H1 (cell line): ENCODE measurements at regions not wholly inside any gene's neighbourhood (a gene's known extent, or its start where the extent isn't known, plus 50 kb on each side); places are given as distances from the start of the nearest gene placed in this dataset.

Source experiments
- CTCF ChIA-PET: fragments of 300-600 bp; sonication (Branson Sonifier 250); formaldehyde crosslinking; loops from one replicate; lab custom pipeline; 2021; ENCODE audit not compliant: partially characterized antibody; lab: Charles Lee
- POLR2A ChIA-PET: fragments of 300-600 bp; sonication (Branson Sonifier 250); formaldehyde crosslinking; loops from one replicate; lab custom pipeline; 2021; ENCODE audit warnings: inconsistent platforms; ENCODE audit not compliant: partially characterized antibody; lab: Charles Lee
- DNase-seq, 2 experiments: peaks; one replicate each; pipeline versions ENCODE4 v3.0.0 to v3.0.0-alpha.2; 2010 to 2022; ENCODE audit warnings: low spot score in 2 of 2, low read depth in 1 of 2, mixed read lengths in 1 of 2
- FAIRE-seq: peaks from 2 replicates; lab custom pipeline; 2011; peaks lifted over from hg19 to GRCh38; lab: Jason Lieb, UNC
- H2AFZ ChIP-seq: 2 replicates; pipeline ENCODE4 v1.8.1; 2012; ENCODE audit warnings: low read length, inconsistent platforms
- H2AK5ac ChIP-seq: 2 replicates; pipeline ENCODE4 v1.6.1; 2013; ENCODE audit warnings: low read depth, low read length
- H2BK120ac ChIP-seq: replicated peaks from 2 replicates; pipeline ENCODE3; 2013; ENCODE audit warnings: low read depth, low read length, inconsistent platforms
- H2BK12ac ChIP-seq: 2 replicates; pipeline ENCODE4 v1.6.1; 2013; ENCODE audit warnings: low read depth, low read length
- H2BK15ac ChIP-seq: 2 replicates; pipeline ENCODE4 v1.6.1; 2013; ENCODE audit warnings: low read length
- H2BK20ac ChIP-seq: 2 replicates; pipeline ENCODE4 v1.6.1; 2013; ENCODE audit warnings: low read length
- H2BK5ac ChIP-seq: 2 replicates; pipeline ENCODE4 v1.6.1; 2013; ENCODE audit warnings: low read depth, low read length
- H3K14ac ChIP-seq: 2 replicates; pipeline ENCODE4 v1.6.1; 2013; ENCODE audit warnings: inconsistent platforms; ENCODE audit not compliant: insufficient read length
- H3K18ac ChIP-seq: 2 replicates; pipeline ENCODE4 v1.6.1; 2013; ENCODE audit warnings: low read length; ENCODE audit errors: extremely low read depth
- H3K23ac ChIP-seq: 2 replicates; pipeline ENCODE4 v1.6.1; 2013; ENCODE audit warnings: inconsistent platforms; ENCODE audit not compliant: insufficient read length
- H3K23me2 ChIP-seq: 2 replicates; pipeline ENCODE4 v1.6.1; 2013; ENCODE audit warnings: low read depth, low read length
- H3K27ac ChIP-seq: 2 replicates; pipeline ENCODE4 v1.6.1; 2011; ENCODE audit warnings: low read depth, low read length, inconsistent platforms
- H3K27me3 ChIP-seq, 4 experiments: replicated peaks in 1 of 4; 1 replicate in 1 of 4; 2 replicates in 3 of 4; pipeline versions ENCODE4 v1.6.1 to v1.8.1; 2011 to 2013; ENCODE audit warnings: low read length in 3 of 4, mild to moderate bottlenecking in 3 of 4, inconsistent platforms in 2 of 4, mixed read lengths in 2 of 4, moderate library complexity in 1 of 4; ENCODE audit not compliant: control insufficient read depth in 3 of 4, insufficient read depth in 3 of 4; ENCODE audit errors: extremely low read depth in 1 of 4
- H3K36me3 ChIP-seq, 4 experiments: 2 replicates each; pipeline versions ENCODE4 v1.6.1 to v1.8.1; 2011 to 2013; ENCODE audit warnings: mild to moderate bottlenecking in 4 of 4, low read length in 3 of 4, moderate library complexity in 2 of 4, control low read depth in 1 of 4, inconsistent platforms in 1 of 4; ENCODE audit not compliant: insufficient read depth in 4 of 4, control insufficient read depth in 2 of 4
- H3K4ac ChIP-seq: replicated peaks from 2 replicates; pipeline ENCODE3; 2013; ENCODE audit warnings: low read length, low read depth, mixed read lengths, inconsistent platforms; ENCODE audit not compliant: insufficient read length
- H3K4me1 ChIP-seq, 4 experiments: replicated peaks in 1 of 4; 1 replicate in 1 of 4; 2 replicates in 3 of 4; pipeline versions ENCODE4 v1.6.1 to v1.8.1; 2011 to 2013; ENCODE audit warnings: low read length in 3 of 4, inconsistent platforms in 2 of 4, mixed read lengths in 1 of 4; ENCODE audit not compliant: insufficient read depth in 4 of 4, control insufficient read depth in 3 of 4
- H3K4me2 ChIP-seq, 2 experiments: 2 replicates each; pipeline versions ENCODE4 v1.6.1 to v1.8.1; 2011 to 2013; ENCODE audit warnings: low read depth in 2 of 2, low read length in 2 of 2, control low read depth in 1 of 2, inconsistent platforms in 1 of 2, mild to moderate bottlenecking in 1 of 2; ENCODE audit not compliant: insufficient read depth in 1 of 2
- H3K4me3 ChIP-seq, 4 experiments: fragments of 200-600, 300-600 bp in 1 of 4; sonication (generic), shearing (Covaris generic), sonication (Bioruptor Twin) in 1 of 4; 2 replicates each; pipeline versions ENCODE4 v1.5.1 to v1.8.1; 2011 to 2016; ENCODE audit warnings: low read length in 4 of 4, low read depth in 3 of 4, control low read depth in 2 of 4, inconsistent platforms in 2 of 4, mild to moderate bottlenecking in 2 of 4, mixed read lengths in 1 of 4, moderate library complexity in 1 of 4; ENCODE audit not compliant: insufficient read depth in 2 of 4; ENCODE audit errors: extremely low read depth in 1 of 4
- H3K56ac ChIP-seq: replicated peaks from 2 replicates; pipeline ENCODE3; 2013; ENCODE audit warnings: low read depth, mild to moderate bottlenecking, mixed read lengths, low read length, inconsistent platforms; ENCODE audit not compliant: insufficient read length
- H3K79me1 ChIP-seq: 2 replicates; pipeline ENCODE4 v1.6.1; 2013; ENCODE audit warnings: low read depth, low read length, control low read depth
- H3K79me2 ChIP-seq, 2 experiments: 2 replicates each; pipeline versions ENCODE4 v1.6.1 to v1.8.1; 2012 to 2013; ENCODE audit warnings: low read length in 2 of 2, mild to moderate bottlenecking in 2 of 2, inconsistent platforms in 1 of 2; ENCODE audit not compliant: insufficient read depth in 2 of 2, control insufficient read depth in 1 of 2
- H3K9ac ChIP-seq, 4 experiments: replicated peaks in 1 of 4; 1 replicate in 1 of 4; 2 replicates in 3 of 4; pipeline versions ENCODE4 v1.6.1 to v1.8.1; 2011 to 2013; ENCODE audit warnings: low read depth in 3 of 4, low read length in 3 of 4, control low read depth in 2 of 4, mild to moderate bottlenecking in 2 of 4, moderate library complexity in 2 of 4, inconsistent platforms in 1 of 4; ENCODE audit errors: extremely low read depth in 1 of 4
- H3K9me3 ChIP-seq, 2 experiments: 2 replicates each; pipeline versions ENCODE4 v1.6.1 to v1.8.1; 2012 to 2013; ENCODE audit warnings: mild to moderate bottlenecking in 2 of 2, moderate library complexity in 2 of 2, control low read depth in 1 of 2, inconsistent platforms in 1 of 2, low read depth in 1 of 2, low read length in 1 of 2, mixed read lengths in 1 of 2; ENCODE audit not compliant: insufficient read depth in 2 of 2
- H4K20me1 ChIP-seq, 2 experiments: replicated peaks in 1 of 2; 2 replicates each; pipeline versions ENCODE3 to v1.8.1; 2011 to 2013; ENCODE audit warnings: inconsistent platforms in 2 of 2, low read length in 2 of 2, mild to moderate bottlenecking in 1 of 2; ENCODE audit not compliant: insufficient read depth in 2 of 2, control insufficient read depth in 1 of 2
- H4K5ac ChIP-seq: 2 replicates; pipeline ENCODE4 v1.6.1; 2013; ENCODE audit warnings: low read length, low read depth, mixed read lengths, inconsistent platforms; ENCODE audit not compliant: insufficient read length
- H4K8ac ChIP-seq: 2 replicates; pipeline ENCODE4 v1.8.0; 2013; ENCODE audit warnings: mild to moderate bottlenecking, moderate library complexity, low read length, inconsistent platforms; ENCODE audit not compliant: insufficient read depth; ENCODE audit errors: extremely low read depth
- H4K91ac ChIP-seq: replicated peaks from 2 replicates; pipeline ENCODE3; 2013; ENCODE audit warnings: low read length, mixed read lengths, inconsistent platforms; ENCODE audit not compliant: insufficient read length
- CEBPB ChIP-seq: IDR thresholded peaks from 2 replicates; pipeline ENCODE4 v1.6.1; 2012; ENCODE audit warnings: low read depth, low read length
- HDAC2 ChIP-seq, 2 experiments: fragments of 300-600 bp in 1 of 2; sonication (generic) in 1 of 2; IDR thresholded peaks; 2 replicates each; pipeline ENCODE4 v1.6.1; 2011 to 2012; ENCODE audit warnings: low read depth in 2 of 2, low read length in 2 of 2, mild to moderate bottlenecking in 2 of 2, moderate library complexity in 2 of 2, borderline replicate concordance in 1 of 2, inconsistent platforms in 1 of 2
- POLR2A ChIP-seq, 2 experiments: IDR thresholded peaks; 1 replicate in 1 of 2; 2 replicates in 1 of 2; pipeline ENCODE4 v1.6.1; 2011; ENCODE audit warnings: low read depth in 2 of 2, low read length in 2 of 2, mild to moderate bottlenecking in 2 of 2; ENCODE audit errors: control extremely low read depth in 1 of 2
- RFX5 ChIP-seq: IDR thresholded peaks from 2 replicates; pipeline ENCODE4 v1.6.1; 2011; ENCODE audit warnings: low read depth, low read length, improper control_type of control experiment, borderline replicate concordance
- SAP30 ChIP-seq: fragments of 300-600 bp; sonication (generic); IDR thresholded peaks from 2 replicates; pipeline ENCODE4 v1.7.1; 2012; ENCODE audit warnings: low read length, moderate library complexity, mild to moderate bottlenecking, inconsistent platforms; ENCODE audit not compliant: insufficient read depth, insufficient replicate concordance
- SIRT6 ChIP-seq: IDR thresholded peaks from one replicate; pipeline ENCODE4 v1.7.1; 2012; ENCODE audit warnings: low read length, inconsistent platforms
- TEAD4 ChIP-seq: IDR thresholded peaks from 2 replicates; pipeline ENCODE4 v1.6.1; 2012; ENCODE audit warnings: low read depth, low read length, inconsistent platforms, mixed read lengths
- WGBS, 2 experiments: shearing (Covaris generic) in 1 of 2; methylation state at CpG; one replicate each; pipeline versions ENCODE4 v1.1.6 to v1.1.7; 2013 to 2015; ENCODE audit warnings: low lambda C conversion rate in 2 of 2, mixed read lengths in 2 of 2, inconsistent platforms in 1 of 2, low coverage in 1 of 2, missing lambda C conversion rate in 1 of 2; ENCODE audit not compliant: insufficient replicate concordance in 2 of 2, insufficient coverage in 1 of 2, insufficient read length in 1 of 2; ENCODE audit errors: extremely low coverage in 1 of 2, missing lambda C conversion rate in 1 of 2; 5-methylcytosine and 5-hydroxymethylcytosine counted together

DNA sequence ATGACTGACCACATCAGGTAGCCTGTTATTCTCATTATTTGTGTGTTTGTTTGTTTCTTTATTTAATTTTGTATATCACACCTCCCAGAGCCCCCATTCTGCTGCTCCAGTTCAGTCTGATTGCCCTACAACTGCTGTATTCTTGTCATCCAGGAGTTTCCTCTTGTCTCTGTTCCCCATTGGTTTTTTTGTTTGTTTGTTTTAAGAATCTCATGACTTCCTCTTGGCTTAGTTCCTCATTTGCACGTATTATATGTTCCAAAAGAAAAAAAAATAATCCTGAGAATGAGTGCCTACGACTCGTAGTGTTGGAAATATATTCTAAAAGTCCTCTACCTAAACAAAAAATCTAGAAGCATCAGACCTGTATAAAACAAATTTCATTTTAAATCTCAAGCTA, 142.3 kb upstream of the SLIT2 start:
- Histone ChIP-seq H2BK5ac (no peak overlapping the region), H3K23ac (no peak overlapping the region), H2BK15ac (no peak overlapping the region), H4K5ac (no peak overlapping the region), H3K4me3 (no peak overlapping the region), H3K4me2 (no peak overlapping the region), H3K27ac (no peak overlapping the region), H4K8ac (no peak overlapping the region), H3K14ac (no peak overlapping the region), H2BK120ac (no peak overlapping the region), H3K79me2 (no peaks in the 10 kb centered on the region), H3K27me3 (no peaks in the 10 kb centered on the region), H4K20me1 (no peaks in the 10 kb centered on the region), H3K9me3 (no peaks in the 10 kb centered on the region), H3K56ac (no peak overlapping the region), H3K79me1 (no peaks in the 10 kb centered on the region), H3K9ac (no peak overlapping the region), H3K4me1 (no peaks in the 10 kb centered on the region), H3K36me3 (no peaks in the 10 kb centered on the region), H3K23me2 (no peaks in the 10 kb centered on the region), H2BK20ac (no peak overlapping the region), H3K4ac (no peak overlapping the region), H2AK5ac (no peak overlapping the region), H2BK12ac (no peak overlapping the region), H3K18ac (no peak overlapping the region), H2AFZ (no peak overlapping the region), H4K91ac (no peak overlapping the region)
- FAIRE-seq (no peak), DNase-seq (no peak)
- POLR2A ChIA-PET, result no interaction called here
- TF ChIP-seq HDAC2 (IDR thresholded peaks at IDR 0.05; ENCODE audit: borderline replicate concordance in 1 of 2, low read depth in 2 of 2, low read length in 2 of 2) (no peak), RFX5 (no peak), POLR2A (IDR thresholded peaks at IDR 0.05; ENCODE audit: control extremely low read depth in 1 of 2, low read depth in 2 of 2, low read length in 2 of 2) (no peak), CEBPB (no peak), TEAD4 (no peak), SIRT6 (no peak), SAP30 (no peak)
- CTCF ChIA-PET, result no interaction called here
- 89% methylated on average over 3 of the region's 3 CpGs; no CpG with 5 or more reads in 1 of the 2 experiments for WGBS, 2 experiments
